GM18870 (cell line): ENCODE measurements at regions not wholly inside any gene's neighbourhood (a gene's known extent, or its start where the extent isn't known, plus 50 kb on each side); places are given as distances from the start of the nearest gene placed in this dataset.
"Not testable (repeated sequence)": the region's sequence is repeated elsewhere in the genome, so short reads cannot be mapped to it uniquely, and the experiment has no call there.

Experiments used
- ATAC-seq: cut with Tn5 transposase; IDR thresholded peaks from one replicate; pipeline ENCODE4 v1.9.1; 2021; ENCODE audit warnings: moderate library complexity; ENCODE audit not compliant: unreplicated experiment

- no peak for ATAC-seq
Measured at GRCh38 chr4:160284516-160284915, 1181.6 kb downstream of the RAPGEF2 start.

GRCh38 chr4:160286051-160286450 lies 1183.2 kb downstream of the RAPGEF2 start:
- ATAC-seq: no peak

DNA sequence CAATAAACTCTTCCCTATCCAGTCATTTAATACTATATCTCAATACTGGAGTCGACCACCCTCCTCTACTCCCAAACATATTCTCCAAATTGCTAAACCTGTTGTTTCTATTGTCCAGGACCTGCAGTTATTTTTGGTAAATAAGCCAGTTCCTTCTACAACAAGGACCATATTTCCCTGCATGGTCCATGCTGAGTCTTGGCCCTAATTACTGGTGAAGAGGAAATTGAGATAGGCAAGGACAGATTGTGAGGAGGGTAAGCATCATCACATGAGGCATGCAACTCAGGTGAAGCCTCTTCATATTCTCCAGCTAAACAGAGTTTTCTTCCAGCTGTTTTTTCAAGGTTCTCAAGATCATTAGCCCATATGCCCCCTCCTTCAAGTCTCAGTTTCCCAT lies 1193.6 kb downstream of the RAPGEF2 start:
- ATAC-seq: no peak

GRCh38 chr4:160299177-160299576 lies 1196.3 kb downstream of the RAPGEF2 start:
- no peak for ATAC-seq

DNA sequence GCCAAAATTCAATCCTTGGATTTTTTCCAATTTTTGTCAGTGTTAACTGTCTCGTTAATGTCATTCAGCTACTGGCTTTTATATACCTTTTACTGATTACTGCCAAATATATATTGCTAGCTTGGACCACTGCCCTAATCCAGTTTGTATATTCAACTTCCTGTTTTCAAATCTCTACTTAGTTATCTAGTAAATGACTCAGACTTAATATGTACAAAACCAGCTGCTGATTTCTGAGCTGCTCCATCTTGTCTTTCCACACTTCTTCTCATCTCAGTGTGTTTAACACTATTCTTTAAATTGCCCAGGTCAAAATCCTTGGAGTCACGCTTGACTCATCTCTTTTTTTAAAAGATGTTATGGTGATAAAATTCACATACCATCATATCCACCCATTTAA lies 1196.7 kb downstream of the RAPGEF2 start:
- no peak for ATAC-seq

DNA sequence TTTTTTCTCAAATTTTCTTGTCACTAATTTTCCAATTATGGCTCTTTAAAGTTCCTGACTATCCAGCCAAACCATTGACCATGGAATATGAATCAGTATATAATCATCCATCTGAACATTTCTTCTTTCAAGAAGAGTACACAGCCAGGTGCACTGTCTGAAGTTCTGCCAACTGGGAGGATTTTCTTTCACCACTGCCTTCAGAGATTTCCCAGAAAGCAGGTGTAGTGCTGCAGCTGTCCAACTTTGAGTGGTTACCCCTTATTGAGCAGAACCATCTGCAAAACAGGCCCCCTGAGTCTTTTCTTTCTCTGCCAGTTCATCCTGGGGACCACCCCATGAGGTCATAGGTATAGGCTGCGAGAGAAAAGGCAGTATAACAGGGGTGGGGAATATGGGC lies 1213.2 kb downstream of the RAPGEF2 start:
- ATAC-seq: no peak

DNA sequence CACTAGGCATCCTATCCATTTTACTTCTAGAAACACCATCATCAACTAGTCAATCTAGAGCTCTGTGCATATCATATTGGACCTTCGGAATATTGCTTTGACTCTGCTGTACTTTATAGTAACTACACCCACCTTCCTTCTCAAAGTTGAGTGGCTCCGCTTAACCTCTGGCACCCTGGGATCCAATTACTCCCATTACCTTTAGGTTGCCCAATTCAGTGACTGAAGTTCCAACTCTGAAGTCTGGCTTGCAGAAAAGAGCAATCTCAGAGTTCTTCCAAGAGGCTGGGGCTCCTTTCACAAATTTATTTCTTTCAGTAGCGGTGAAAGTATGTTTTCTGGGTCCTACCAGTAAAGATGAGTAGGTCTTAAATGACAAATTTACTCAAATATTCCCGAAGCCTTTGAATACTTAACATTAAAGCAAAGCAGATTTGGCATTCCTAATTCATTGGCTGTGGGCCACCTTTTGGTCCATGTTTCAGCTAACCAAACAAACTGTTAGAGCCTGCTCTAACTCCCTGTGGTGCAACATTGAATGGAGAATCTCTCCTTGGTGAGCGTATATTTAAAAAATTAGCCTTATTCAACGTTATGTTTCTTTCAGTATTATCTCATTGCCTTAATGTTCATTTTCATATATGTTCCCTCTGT lies 1215.8 kb downstream of the RAPGEF2 start:
- no peak for ATAC-seq

DNA sequence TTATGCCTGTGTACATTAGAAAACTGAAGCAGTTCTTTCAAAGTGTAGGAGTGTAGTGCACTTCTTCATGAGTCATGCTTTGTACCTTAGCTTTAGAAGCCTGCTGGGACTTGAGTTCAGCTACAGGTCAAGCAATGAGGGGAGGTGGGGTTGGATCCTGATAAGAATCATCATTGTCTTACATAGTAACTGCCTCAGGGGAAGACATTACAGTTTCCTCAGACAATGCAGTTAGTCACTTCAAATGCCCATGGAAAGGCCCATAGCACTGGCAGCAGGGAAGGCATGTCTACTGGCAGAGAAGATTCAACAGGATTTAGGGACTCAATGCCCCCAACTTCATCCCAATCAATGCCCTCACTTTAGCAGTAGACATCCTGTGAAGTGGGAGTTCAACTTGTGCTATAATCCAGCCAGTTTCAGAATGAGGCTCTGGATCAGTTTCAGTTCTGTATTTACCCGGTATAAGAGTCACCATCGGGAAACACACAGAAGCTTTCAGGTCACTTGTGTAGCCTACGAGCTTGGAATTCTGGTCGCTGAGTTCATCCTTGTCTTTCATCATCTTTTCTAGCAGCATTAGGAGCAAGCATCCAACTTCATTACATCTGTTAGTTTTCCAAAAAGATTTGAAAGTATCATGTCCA lies 1216.5 kb downstream of the RAPGEF2 start:
- ATAC-seq: no peak

DNA sequence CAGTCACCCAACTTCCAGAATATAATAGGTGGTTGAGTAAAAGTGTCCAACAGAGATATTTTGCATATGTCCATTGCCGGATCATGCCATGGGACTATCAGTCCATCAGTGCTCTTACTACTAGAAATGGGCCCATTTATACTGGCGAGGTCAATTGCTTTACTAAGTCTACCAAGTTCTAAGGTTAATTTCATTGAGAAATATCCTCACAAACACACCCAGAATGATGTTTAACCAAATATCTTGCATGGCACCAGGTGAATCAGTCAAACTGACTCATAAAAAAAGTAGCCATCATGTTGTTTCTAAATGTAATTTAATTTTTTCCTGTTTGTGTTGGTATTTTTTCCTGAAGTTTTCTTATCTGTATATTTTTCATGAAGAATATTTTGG lies 1217.0 kb downstream of the RAPGEF2 start:
- no peak for ATAC-seq

- ATAC-seq: no peak
Measured at GRCh38 chr4:160326110-160326509, 1223.2 kb downstream of the RAPGEF2 start.

- no peak for ATAC-seq
Measured at GRCh38 chr4:160347197-160347596, 1244.3 kb downstream of the RAPGEF2 start.

DNA sequence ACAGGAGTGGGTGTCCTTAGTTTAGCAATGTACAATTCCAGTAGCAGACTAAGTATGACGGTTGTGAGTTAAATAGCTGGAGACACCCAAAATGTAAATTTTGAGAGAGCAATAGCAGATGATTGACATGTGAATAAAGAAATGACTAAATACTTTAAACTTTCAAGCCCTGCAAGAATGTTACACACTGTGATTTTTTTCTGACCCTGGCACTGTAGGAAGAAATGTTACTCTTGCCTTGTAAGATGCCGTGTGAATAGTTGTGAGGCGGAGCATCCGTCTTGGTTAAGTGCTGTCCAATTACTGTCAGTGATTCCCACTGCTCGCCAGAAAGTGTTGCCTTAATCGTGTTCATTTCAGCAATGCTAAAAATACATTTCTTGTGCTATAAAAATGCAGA lies 1248.1 kb downstream of the RAPGEF2 start:
- ATAC-seq: no peak

GRCh38 chr4:160352637-160353036 lies 1249.8 kb downstream of the RAPGEF2 start:
- ATAC-seq: no peak

GRCh38 chr4:160353548-160353947 lies 1250.7 kb downstream of the RAPGEF2 start:
- no peak for ATAC-seq

DNA sequence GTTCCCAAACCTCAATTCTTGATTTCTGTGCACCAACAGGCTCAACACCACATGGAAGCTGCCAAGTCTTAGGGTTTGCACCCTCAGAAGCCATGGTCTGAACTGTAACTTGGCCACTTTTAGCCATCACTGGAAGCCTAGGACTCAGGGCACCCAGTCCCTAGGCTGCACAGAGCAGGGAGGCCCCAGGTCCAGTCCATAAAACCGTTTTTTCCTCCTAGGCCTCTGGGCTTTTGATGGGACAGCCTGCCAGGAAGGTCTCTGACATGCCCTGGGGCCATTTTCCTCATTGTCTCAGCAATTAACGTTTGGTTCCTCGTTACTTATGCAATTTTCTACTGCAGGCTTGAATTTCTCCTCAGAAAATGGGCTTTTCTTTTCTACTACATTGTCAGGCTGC lies 1259.6 kb downstream of the RAPGEF2 start:
- no peak for ATAC-seq

DNA sequence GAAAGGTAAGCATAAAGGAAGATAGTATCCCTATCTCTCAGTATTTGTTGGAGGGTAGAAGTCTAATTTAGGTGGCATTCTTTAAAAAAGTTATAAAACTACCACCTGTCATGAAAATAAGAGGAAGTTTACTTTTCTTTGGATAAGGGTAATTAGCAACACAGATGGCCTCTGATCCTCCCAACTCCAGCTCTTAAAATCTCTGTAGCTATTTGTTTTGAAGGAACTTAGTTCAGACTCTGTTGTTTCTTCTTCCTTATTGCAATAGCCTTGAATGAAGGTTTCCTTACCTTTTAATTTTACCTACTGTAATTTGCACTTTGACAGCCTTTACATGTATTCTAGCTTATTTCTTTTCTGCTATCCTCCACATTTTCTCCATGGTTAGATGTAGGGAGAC lies 1261.3 kb downstream of the RAPGEF2 start:
- no peak for ATAC-seq

DNA sequence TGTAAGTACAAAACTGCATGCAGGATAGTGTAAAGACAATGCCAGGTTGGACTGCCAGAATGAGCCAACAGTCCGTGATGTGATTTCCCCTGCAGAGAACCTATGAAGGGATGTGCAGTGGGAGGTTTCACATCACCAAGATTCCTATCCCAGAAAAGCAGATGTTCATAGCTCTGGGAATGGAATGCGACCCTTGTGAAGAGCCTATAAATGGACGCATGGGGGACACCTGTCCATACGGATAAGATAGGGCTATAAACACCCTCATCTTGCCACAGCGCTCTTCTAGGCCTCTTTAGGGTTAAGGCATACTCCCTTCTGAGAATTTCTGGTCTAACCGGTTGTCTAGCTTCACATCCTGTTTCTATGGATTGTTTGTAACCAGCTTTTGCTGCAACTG lies 1261.8 kb downstream of the RAPGEF2 start:
- ATAC-seq: not testable (repeated sequence)

DNA sequence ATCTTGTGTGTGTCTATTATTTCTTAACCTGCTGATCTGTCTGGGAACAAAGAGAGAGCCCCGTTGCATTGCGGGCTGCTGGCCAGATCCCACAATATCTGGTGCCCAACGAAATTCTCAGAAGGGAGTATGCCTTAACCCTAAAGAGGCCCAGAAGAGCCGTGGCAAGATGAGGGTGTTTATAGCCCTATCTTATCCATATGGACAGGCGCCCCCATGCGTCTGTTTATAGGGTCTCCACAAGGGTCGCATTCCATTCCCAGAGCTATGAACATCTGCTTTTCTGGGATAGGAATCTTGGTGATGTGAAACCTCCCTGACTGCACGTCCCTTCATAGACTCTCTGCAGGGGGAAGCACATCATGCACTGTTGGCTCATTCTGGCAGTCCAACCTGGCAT lies 1262.5 kb downstream of the RAPGEF2 start:
- not testable (repeated sequence) for ATAC-seq

GRCh38 chr4:160370046-160370445 lies 1267.2 kb downstream of the RAPGEF2 start:
- no peak for ATAC-seq

DNA sequence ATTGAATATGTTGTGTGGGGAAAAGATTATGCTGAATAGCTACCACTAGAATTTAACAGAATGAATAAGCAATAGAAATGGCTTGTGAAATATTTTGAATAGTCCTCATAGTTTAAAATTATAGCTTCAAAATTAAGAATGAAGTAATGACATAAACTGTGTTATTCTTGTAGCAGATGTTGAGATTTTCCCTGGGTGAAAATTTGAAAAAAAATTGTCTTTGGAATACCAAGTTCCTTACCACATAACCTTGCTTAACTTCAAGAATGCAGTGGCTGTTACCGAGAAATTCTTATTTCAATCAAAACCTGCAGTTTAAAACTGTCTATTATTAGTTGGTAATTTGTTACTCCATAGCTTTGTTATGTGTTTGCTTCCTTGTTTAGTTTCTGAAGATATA lies 1268.6 kb downstream of the RAPGEF2 start:
- no peak for ATAC-seq

- no peak for ATAC-seq
Measured at GRCh38 chr4:160372390-160372789, 1269.5 kb downstream of the RAPGEF2 start.

DNA sequence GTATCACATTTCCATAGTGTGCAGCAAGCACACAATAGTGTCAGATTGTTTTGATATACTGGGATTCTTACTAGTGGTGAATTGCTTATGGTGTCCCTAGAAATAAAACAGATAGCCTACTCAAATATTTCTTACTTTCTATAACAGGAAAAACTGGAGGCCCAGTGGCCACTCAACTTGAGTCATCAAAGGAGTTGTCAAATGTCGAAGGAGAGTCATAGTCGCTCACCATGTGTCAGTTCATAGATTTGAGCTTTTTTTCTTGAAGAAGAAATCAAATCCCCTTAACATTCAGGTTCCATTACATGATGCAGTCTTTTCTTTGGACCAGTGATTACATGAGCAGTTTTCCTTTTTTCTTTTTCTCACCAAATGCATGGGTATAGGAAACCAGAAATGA lies 1271.0 kb downstream of the RAPGEF2 start:
- ATAC-seq: no peak
